Activated CD8-positive, alpha-beta memory T cell treated with anti-CD3 and anti-CD28 coated beads, Interleukin-2, amount 50 U/mL, for 1 hour (primary cell): ENCODE measurements at regions not wholly inside any gene's neighbourhood (a gene's known extent, or its start where the extent isn't known, plus 50 kb on each side); places are given as distances from the start of the nearest gene placed in this dataset.

ENCODE experiments used
- DNase-seq: peaks from one replicate; pipeline ENCODE4 v3.0.0-alpha.2; 2020; ENCODE audit errors: extremely low read depth

GRCh38 chr5:56622141-56622540 lies 193.2 kb upstream of the MAP3K1 start:
- DNase-seq, result no peak

GRCh38 chr5:56620903-56621677 lies 194.3 kb upstream of the MAP3K1 start:
- no peak for DNase-seq

- no peak for DNase-seq
Observed at GRCh38 chr5:56617998-56618397, 197.4 kb upstream of the MAP3K1 start.

GRCh38 chr5:56616454-56617160 lies 198.7 kb upstream of the MAP3K1 start:
- no peak for DNase-seq

- no peak for DNase-seq
Observed at GRCh38 chr5:56615361-56616153, 199.8 kb upstream of the MAP3K1 start.

DNA sequence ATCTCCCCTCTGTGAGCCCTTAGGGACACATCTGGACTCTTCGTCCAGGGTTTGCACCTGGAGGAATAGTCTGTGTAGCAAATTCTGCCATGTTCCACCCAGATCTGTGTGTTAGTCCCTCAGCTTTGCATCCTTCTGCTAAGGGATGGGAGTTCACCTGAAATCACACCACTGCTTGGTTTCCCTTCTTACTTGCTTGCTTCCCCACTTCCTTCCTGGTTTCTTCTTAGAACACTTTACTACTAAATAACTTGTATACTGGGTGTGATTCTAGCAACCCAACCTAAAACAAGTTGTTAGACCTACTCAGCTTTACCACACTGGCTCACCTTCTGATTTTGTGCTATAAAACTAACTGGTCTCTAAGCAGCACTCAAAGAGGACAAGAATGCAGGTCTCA lies 202.6 kb upstream of the MAP3K1 start:
- no peak for DNase-seq

DNA sequence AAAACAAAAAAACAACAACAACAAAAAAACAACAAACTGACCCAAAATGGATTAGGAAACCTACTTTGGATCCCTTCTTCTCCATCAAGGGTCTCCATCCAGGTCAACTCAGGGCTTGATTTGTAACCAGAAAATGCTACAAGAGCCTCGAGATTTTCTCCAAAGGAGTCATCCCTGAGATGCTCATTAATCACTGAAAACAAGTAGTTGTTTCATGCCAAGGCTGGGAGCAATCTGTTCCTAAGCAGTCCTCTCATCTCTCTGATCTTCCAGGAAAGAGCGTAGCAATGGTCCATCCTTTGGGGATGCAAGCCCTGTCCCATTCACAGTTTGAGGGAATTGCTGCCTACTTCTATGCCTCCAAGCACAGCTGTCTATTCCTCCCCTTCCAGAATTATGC lies 203.0 kb upstream of the MAP3K1 start:
- no peak for DNase-seq

- no peak for DNase-seq
Observed at GRCh38 chr5:56610093-56610698, 205.2 kb upstream of the MAP3K1 start.

DNA sequence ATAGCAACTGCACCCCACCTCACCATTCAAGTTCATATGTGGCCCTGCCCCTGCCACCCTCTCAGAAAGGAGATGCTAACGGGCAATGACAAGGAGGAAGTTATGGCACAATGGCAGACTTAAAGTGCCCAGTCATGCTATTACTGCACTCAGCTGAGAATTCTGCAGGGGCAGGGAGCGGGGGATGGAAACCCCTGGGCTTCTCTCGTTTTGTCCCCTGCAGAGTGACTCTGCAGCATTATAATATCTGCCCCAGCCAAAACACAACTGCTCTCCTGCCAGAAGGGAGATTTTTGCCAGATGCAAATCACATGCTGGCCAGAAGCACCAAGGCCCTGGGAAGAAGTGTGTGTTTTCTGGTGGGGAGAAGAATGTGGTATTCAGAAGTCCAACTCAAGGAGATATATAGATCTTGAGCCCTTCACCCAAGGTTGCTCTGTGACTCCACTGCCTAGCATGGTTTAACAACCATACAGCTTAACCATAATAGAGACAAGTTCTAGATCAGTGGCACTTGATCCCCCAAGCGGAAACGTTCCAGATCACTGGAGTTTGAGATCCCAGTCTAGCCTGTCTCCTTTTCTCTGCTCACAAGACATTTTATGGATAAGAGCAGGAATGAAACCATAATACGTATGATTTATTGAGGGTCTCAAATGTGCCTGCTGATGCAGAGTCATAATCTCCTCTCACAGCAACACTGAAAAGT lies 207.0 kb upstream of the MAP3K1 start:
- DNase-seq, result no peak

DNA sequence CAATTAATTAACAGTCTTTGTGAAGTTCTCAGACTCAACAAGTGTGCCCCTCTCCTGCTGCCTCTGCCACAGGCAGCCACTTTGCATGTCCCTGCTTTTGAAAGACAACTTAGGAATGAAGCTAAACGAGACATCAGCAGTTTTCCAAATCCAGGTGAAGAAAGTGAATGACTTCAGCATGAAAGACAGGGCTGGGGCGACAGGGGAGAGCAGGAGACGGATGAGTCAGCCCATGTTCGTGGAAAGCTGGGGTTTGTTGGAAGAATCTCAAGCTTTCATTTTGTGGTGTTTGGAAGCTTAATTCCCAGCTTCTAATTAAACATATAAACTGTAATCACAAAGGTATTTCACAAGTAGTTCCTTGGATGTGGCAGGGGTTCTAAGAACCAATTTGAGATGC lies 207.8 kb upstream of the MAP3K1 start:
- no peak for DNase-seq

DNA sequence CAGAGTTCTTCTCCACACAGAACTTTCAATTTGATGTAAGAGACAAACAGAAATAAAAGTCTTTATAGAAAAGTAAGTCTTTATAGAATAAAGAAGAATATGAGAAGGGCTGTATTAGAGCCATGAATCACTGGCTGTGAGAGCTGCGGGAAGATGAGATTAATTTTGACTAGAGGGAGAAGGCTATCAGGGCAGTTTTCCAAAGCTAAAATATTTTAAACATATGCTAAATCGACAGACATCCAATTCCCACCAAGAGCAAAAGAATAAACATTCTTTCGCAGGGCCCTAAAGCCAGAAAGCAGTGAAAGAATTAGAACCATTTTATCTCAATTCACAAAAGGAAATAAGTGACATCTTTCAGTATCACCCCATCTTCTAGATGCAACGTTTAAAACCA lies 208.3 kb upstream of the MAP3K1 start:
- DNase-seq, result no peak

GRCh38 chr5:56606192-56606591 lies 209.2 kb upstream of the MAP3K1 start:
- DNase-seq, result no peak

GRCh38 chr5:56605231-56605630 lies 210.1 kb upstream of the MAP3K1 start:
- DNase-seq, result no peak

DNA sequence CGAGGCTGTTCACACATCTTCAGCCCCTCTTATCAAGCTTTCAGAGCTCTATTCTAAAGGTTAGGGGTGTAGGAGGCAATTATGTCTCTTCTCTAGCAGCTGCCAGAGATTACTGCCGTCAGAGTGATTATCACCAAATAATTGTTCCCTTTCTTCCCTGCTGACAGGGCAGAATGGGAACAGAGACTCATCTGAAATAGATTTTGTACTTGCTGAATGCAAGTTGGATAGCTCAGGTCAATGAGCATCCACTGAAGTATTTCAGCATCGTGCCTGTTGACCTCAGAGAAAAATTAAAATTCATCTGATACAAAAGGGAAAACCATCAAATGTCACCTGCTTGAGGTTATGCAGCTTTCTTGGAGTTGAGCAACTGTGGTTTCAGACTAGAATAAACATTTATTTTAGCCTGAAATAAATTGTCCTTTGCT lies 213.7 kb upstream of the MAP3K1 start:
- no peak for DNase-seq

GRCh38 chr5:56598941-56599340 lies 216.4 kb upstream of the MAP3K1 start:
- no peak for DNase-seq

- no peak for DNase-seq
Observed at GRCh38 chr5:56596155-56596554, 219.2 kb upstream of the MAP3K1 start.

- no peak for DNase-seq
Observed at GRCh38 chr5:56595566-56595965, 219.8 kb upstream of the MAP3K1 start.

DNA sequence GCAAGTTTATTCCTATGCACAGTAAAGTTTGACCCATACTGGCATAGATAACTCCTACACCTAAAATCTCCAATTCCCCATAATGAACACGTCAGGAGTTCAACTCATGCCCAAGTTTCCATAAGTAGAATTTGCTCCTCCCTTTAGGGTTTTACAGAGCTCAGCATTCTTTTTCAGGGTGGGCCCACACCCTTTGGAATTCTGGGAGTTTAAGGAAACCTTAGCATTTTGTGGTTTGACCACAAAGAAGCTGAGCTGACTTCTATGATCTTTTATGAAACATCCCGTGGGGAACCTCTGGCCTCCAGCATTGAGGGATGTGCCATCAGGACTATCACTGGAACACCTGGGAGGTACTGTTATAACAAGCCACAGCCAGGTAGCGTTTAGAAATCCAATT lies 220.6 kb upstream of the MAP3K1 start:
- DNase-seq, result no peak

- no peak for DNase-seq
Observed at GRCh38 chr5:56591081-56591480, 224.3 kb upstream of the MAP3K1 start.

DNA sequence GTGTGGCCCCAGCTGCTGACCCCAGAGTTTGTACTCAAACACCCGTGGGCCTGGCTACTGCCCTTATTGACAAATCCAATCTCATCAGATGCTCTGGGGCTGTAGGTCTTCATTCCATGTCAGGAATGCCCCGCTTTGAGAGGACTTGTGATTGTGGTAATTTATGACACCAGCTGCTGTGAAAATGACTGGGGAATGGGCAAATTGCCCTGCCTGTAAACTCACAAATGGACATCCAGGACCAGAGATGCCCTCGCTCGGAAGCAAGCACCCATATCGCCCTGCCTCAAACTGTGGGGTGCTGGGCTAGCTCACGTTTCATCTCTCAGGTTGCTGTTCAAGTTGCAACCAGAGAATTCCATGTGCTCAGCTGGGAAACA lies 225.9 kb upstream of the MAP3K1 start:
- DNase-seq, result no peak

- DNase-seq, result peak; percentile 22
Observed at GRCh38 chr5:56588636-56589480, 226.5 kb upstream of the MAP3K1 start.
